K562 (cell line): ENCODE measurements at regions not wholly inside any gene's neighbourhood (a gene's known extent, or its start where the extent isn't known, plus 50 kb on each side); places are given as distances from the start of the nearest gene placed in this dataset.

Experiments used
- ATAC-seq: fragments of 200-7000 bp; cut with Tn5 transposase; 3 replicates; pipeline ENCODE4 v1.9.1; 2020; ENCODE audit warnings: moderate library complexity
- BruUV-seq: library from RNA; stranded (reverse); fragments of 400-500 nt; replicated peaks from 2 replicates; lab custom pipeline; 2021; lab: Mats Ljungman, UMichigan
- CTCF ChIA-PET: fragments of 300-600 bp; formaldehyde crosslinking; extraction: SDS; loops from one replicate; lab custom pipeline; 2021; ENCODE audit warnings: low intra/inter-chr PET ratio; lab: Yijun Ruan, JAX
- POLR2A ChIA-PET: fragments of 300-600, 350-650 bp; sonication (Branson Sonifier 250); formaldehyde crosslinking; extraction: SDS; loops from one replicate; lab custom pipeline; 2021; ENCODE audit warnings: antibody characterized with exemption, inconsistent platforms; lab: Yijun Ruan, JAX
- DNase-seq, 4 experiments: peaks; one replicate each; pipeline versions ENCODE4 v3.0.0 to v3.0.0-alpha.2; 2011 to 2018; ENCODE audit warnings: low spot score in 3 of 4, mixed read lengths in 3 of 4; ENCODE audit errors: extremely low read depth in 1 of 4
- FAIRE-seq: peaks from 2 replicates; lab custom pipeline; 2011; peaks lifted over from hg19 to GRCh38; lab: Jason Lieb, UNC
- H2AFZ ChIP-seq: 2 replicates; pipeline ENCODE4 v1.6.0; 2011; ENCODE audit warnings: low read depth, low read length, control low read depth, inconsistent platforms
- H3K27ac ChIP-seq: fragments of 200-600 bp; 3 replicates; pipeline ENCODE4 v1.8.0; 2011; ENCODE audit warnings: low read depth, mild to moderate bottlenecking, control low read depth, inconsistent platforms, low read length, moderate library complexity, mixed read lengths; ENCODE audit errors: extremely low read depth
- H3K27me3 ChIP-seq, 2 experiments: fragments of 300-600 bp in 1 of 2; 2 replicates in 1 of 2; 3 replicates in 1 of 2; pipeline versions ENCODE4 v1.6.0 to v1.8.0; 2011; ENCODE audit warnings: inconsistent platforms in 2 of 2, low read length in 2 of 2, mild to moderate bottlenecking in 1 of 2, mixed read lengths in 1 of 2, moderate library complexity in 1 of 2; ENCODE audit not compliant: control insufficient read depth in 2 of 2, insufficient read depth in 2 of 2
- H3K36me3 ChIP-seq: fragments of 300-600 bp; 3 replicates; pipeline ENCODE4 v1.8.0; 2011; ENCODE audit warnings: mild to moderate bottlenecking, low read length, inconsistent platforms; ENCODE audit not compliant: control insufficient read depth, insufficient read depth
- H3K4me1 ChIP-seq, 2 experiments: fragments of 200-600 bp in 1 of 2; replicated peaks in 1 of 2; 2 replicates in 1 of 2; 3 replicates in 1 of 2; pipeline versions ENCODE4 v1.5.1 to v1.8.0; 2011; ENCODE audit warnings: inconsistent platforms in 2 of 2, low read length in 2 of 2, mild to moderate bottlenecking in 1 of 2, mixed read lengths in 1 of 2, moderate library complexity in 1 of 2; ENCODE audit not compliant: control insufficient read depth in 2 of 2, insufficient read depth in 2 of 2
- H3K4me2 ChIP-seq: 2 replicates; pipeline ENCODE4 v1.6.1; 2011; ENCODE audit warnings: low read length, control low read depth, inconsistent platforms, mixed read lengths; ENCODE audit not compliant: insufficient read depth
- H3K4me3 ChIP-seq: fragments of 200-600 bp; sonication (generic), shearing (Covaris generic); 2 replicates; pipeline ENCODE4 v1.5.1; 2016; ENCODE audit warnings: control low read depth, inconsistent platforms
- H3K79me2 ChIP-seq: fragments of 200-600 bp; 3 replicates; pipeline ENCODE4 v1.8.0; 2011; ENCODE audit warnings: low read length, inconsistent platforms; ENCODE audit not compliant: control insufficient read depth, insufficient read depth
- H3K9ac ChIP-seq, 2 experiments: 2 replicates each; pipeline versions ENCODE4 v1.6.0 to v1.6.1; 2011; ENCODE audit warnings: low read depth in 2 of 2, low read length in 2 of 2, control low read depth in 1 of 2, inconsistent platforms in 1 of 2, mild to moderate bottlenecking in 1 of 2, mixed read lengths in 1 of 2; ENCODE audit not compliant: insufficient read depth in 1 of 2
- H3K9me1 ChIP-seq: one replicate; pipeline ENCODE4 v1.6.0; 2011; ENCODE audit warnings: inconsistent platforms, mild to moderate bottlenecking, low read length, moderate library complexity; ENCODE audit not compliant: control insufficient read depth, insufficient read depth
- H3K9me3 ChIP-seq: replicated peaks from 2 replicates; pipeline ENCODE4 v1.5.1; 2011; ENCODE audit warnings: low read depth, low read length, inconsistent platforms; ENCODE audit not compliant: control insufficient read depth, insufficient read depth
- H4K20me1 ChIP-seq: replicated peaks from 2 replicates; pipeline ENCODE4 v1.6.1; 2011; ENCODE audit warnings: low read length, inconsistent platforms, mixed read lengths; ENCODE audit not compliant: control insufficient read depth, insufficient read depth
- FIP1L1 ChIP-seq: fragments of 200-400 bp; formaldehyde crosslinking; IDR thresholded peaks from 2 replicates; pipeline ENCODE4 v1.6.1; 2018; ENCODE audit warnings: mild to moderate bottlenecking, low read depth, low read length; ENCODE audit not compliant: poor library complexity, severe bottlenecking
- SRSF7 ChIP-seq: fragments of 200-400 bp; formaldehyde crosslinking; optimal IDR thresholded peaks from 2 replicates; pipeline ENCODE3; 2017; ENCODE audit warnings: mild to moderate bottlenecking, low read depth, low read length
- ZKSCAN8 ChIP-seq: fragments of 200-800 bp; sonication (Bioruptor generic); IDR thresholded peaks from 2 replicates; pipeline ENCODE4 v1.6.1; 2016; ENCODE audit warnings: missing genetic modification characterization, missing compliant biosample characterization
- ZNF408 ChIP-seq: fragments of 250-450 bp; sonication (Bioruptor Pico); IDR thresholded peaks from 2 replicates; pipeline ENCODE4 v1.4.0; 2020; ENCODE audit warnings: low read depth, mild to moderate bottlenecking, moderate library complexity
- WGBS: fragments of 100-300 bp; shearing (Covaris generic); methylation state at CpG from one replicate; pipeline ENCODE4 v1.1.6; 2016; ENCODE audit warnings: low coverage, mixed read lengths; ENCODE audit not compliant: insufficient coverage; ENCODE audit errors: missing lambda C conversion rate; 5-methylcytosine and 5-hydroxymethylcytosine counted together
- in situ Hi-C: fragments of 300-500 bp; cut with MboI; formaldehyde crosslinking; loops from 4 replicates; pipeline ENCODE4 v1.15.0; 2018; ENCODE audit warnings: inconsistent platforms, mixed read lengths
- intact Hi-C: fragments of 100-400 bp; cut with micrococcal nuclease; formaldehyde crosslinking; loops from 2 replicates; pipeline ENCODE4 v1.14.2; 2022
- TF ChIP-seq, protein P1 (sequence below): fragments of 250-450 bp; sonication (Bioruptor Pico); IDR thresholded peaks from 2 replicates; pipeline ENCODE4 v1.4.0; 2020; ENCODE audit warnings: mild to moderate bottlenecking, moderate library complexity

DNA sequence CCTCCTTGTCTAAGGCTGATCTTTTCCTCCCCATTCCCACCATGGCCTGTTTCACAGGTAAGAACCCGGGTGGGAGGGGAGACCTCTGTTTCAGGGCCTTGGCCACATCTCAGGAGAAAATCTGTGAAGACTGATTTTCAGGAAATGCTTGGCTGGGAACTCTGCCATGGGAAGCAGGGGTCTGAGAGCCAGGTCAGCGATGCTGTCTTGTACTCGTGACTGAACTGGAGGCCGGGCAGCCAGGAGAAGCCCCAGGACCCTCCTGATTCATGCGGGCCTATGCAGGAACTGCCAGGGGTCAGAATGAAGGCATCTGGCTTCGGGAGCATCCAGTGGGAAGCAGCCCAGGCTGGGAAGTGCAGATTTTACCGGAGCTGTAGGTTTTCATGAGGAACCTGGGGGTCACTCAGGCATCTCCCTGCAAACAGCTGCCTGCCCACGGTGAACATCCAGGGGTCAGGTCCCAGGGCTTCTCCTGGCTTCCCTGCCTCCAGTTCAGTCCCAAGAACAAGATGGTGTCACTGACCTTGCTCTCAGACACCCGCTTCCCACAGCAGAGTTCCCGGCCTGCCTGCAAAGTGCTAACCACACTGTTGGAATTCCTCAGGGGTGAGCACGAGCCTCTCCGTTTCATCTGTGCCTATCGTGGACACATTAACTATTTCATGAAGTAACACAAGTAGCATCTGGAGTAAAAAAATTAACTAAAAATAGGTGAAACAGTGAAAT lies 90.2 kb upstream of the SULF2 start:
- ATAC-seq (no peak), FAIRE-seq (no peak), DNase-seq (no peak)
- ChIA-PET POLR2A (no interaction called here), CTCF (no interaction called here)
- H3K4me3 ChIP-seq, result no peak overlapping the region
- H3K4me1 ChIP-seq, result no peaks in the 10 kb centered on the region
- in situ Hi-C loops (no loop called here), intact Hi-C loops (no loop called here)
- TF ChIP-seq SRSF7 (no peak), FIP1L1 (no peak), ZNF408 (CRISPR knock-in tag) (no peak), ZKSCAN8 (CRISPR knock-in tag) (no peak)
- TF ChIP-seq, protein P1, sequence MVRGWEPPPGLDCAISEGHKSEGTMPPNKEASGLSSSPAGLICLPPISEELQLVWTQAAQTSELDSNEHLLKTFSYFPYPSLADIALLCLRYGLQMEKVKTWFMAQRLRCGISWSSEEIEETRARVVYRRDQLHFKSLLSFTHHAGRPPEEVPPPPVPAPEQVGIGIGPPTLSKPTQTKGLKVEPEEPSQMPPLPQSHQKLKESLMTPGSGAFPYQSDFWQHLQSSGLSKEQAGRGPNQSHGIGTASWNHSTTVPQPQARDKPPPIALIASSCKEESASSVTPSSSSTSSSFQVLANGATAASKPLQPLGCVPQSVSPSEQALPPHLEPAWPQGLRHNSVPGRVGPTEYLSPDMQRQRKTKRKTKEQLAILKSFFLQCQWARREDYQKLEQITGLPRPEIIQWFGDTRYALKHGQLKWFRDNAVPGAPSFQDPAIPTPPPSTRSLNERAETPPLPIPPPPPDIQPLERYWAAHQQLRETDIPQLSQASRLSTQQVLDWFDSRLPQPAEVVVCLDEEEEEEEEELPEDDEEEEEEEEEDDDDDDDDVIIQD (CRISPR knock-in tag), result no peak
- H3K36me3 ChIP-seq, result no peaks in the 10 kb centered on the region
- no peak overlapping the region for H2AFZ ChIP-seq
- no peaks in the 10 kb centered on the region for H3K79me2 ChIP-seq
- H4K20me1 ChIP-seq, result no peaks in the 10 kb centered on the region; the same call in 1 of the 2 replicates
- H3K9me3 ChIP-seq, result no peaks in the 10 kb centered on the region
- H3K4me2 ChIP-seq, result no peak overlapping the region
- BruUV-seq, result no TSS peak
- peaks cover 3% of the 10 kb centered on the region for H3K9me1 ChIP-seq
- no peak overlapping the region for H3K27ac ChIP-seq
- 0% methylated on average over 13 of the region's 13 CpGs for WGBS
- H3K27me3 ChIP-seq, result peaks cover 8 to 15% of the 10 kb centered on the region in 2 experiments; a peak in 2 of 5 replicates
- H3K9ac ChIP-seq, result no peak overlapping the region
